Right lobe of liver (tissue), 4 donors: ENCODE measurements at regions not wholly inside any gene's neighbourhood (a gene's known extent, or its start where the extent isn't known, plus 50 kb on each side); places are given as distances from the start of the nearest gene placed in this dataset.

Source experiments
- CTCF ChIP-seq, 4 donors: fragments of 200-600 bp in 3 of 4; fragments of 450-650 bp in 1 of 4; IDR thresholded peaks; one replicate each; pipeline versions ENCODE4 v1.5.1 to v1.8.0; 2016 to 2022; ENCODE audit warnings: antibody characterized with exemption in 4 of 4, mild to moderate bottlenecking in 2 of 4
- POLR2A ChIP-seq: fragments of 450-650 bp; IDR thresholded peaks from one replicate; pipeline ENCODE4 v1.6.1; 2017; ENCODE audit warnings: antibody characterized with exemption, mild to moderate bottlenecking
- donor health status: DM: no; HTN: no; CAD: no.
- donor health status: DM: no; HTN: no; CAD: no.
- donor health status: DM: no; HTN: yes; CAD: no.

- TF ChIP-seq CTCF (IDR thresholded peaks at IDR 0.05) (no peak), POLR2A (no peak)
These were observed 559.3 kb upstream of the ID2 start for GRCh38 chr2:8122520-8122919.
